ENCODE measurements at regions not wholly inside any gene's neighbourhood (a gene's known extent, or its start where the extent isn't known, plus 50 kb on each side); places are given as distances from the start of the nearest gene placed in this dataset.

DNA sequence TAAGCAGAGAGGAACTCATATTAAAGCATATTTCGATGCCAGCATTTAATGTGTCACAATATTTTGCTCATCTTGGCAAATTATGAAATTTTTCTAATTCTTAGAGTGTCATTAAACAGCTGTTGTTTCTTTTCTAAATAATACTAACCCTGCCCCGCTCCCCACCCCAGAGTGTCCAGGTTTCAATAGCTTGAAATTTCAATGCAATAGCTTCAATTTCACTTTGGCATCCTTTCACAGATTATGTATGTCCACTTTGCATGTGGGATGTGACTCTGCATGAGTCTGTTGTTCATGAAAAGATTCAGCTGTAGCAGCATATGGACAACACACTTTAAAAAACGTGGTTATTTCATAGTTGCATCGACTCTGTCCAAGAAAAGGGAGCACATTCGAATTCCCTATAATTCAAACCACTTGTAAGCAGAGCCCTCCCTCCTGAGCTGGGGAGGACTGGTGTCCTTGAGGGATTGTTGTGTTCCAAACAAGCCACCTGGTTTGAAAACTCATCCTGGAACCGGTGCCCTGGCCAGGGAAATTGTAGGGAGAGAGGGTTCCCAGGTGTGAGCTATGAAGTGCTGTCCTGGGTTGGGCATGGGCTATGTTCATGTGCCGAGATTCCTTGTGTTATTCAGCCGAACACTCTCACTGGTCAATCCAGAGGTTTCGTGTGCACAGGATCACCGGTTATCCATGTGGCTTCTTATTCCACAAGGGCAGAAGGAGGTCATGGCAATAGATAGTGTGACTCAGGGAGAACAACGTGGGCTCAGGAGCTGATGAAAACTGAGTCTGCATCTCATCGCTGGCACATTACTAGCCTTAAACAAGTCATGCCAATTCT is 64.6 kb upstream of the CREB5 start:
- DNase-seq (ENCODE audit: low spot score) (no peak), ATAC-seq (no peak)
- H3K27ac Mint-ChIP-seq: no peak overlapping the region
- no peaks in the 10 kb centered on the region for H3K4me1 Mint-ChIP-seq (ENCODE audit: low read depth in 2 of 2)
- no peaks in the 10 kb centered on the region for H3K36me3 Mint-ChIP-seq
- H3K27me3 Mint-ChIP-seq: peaks cover 11 to 14% of the 10 kb centered on the region in 2 donors
- H3K9me3 Mint-ChIP-seq: no peaks in the 10 kb centered on the region
- no peak overlapping the region for H3K4me3 Mint-ChIP-seq

DNA sequence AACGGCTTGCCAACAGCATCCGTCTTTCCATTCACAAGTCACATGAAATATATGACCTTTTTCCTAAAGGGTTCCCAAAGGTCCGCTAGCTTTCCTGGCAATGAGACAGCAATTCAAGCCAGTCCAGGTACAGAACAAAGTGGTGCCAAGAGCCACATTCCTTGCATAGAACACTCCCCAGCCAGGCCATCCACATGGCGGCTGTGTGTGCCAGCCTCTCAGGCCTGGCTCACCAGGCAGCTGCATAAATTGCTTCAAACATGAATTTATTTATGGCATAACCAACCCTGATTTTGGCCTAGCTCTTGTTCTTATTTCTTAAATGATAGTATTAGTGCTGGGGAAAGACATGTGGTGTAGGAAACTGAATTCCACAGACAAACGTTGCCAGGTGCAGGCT is 63.7 kb upstream of the CREB5 start:
- H3K4me3 Mint-ChIP-seq: no peak overlapping the region
- DNase-seq (ENCODE audit: low spot score) (no peak), ATAC-seq (no peak)
- no peaks in the 10 kb centered on the region for H3K9me3 Mint-ChIP-seq
- H3K36me3 Mint-ChIP-seq: no peaks in the 10 kb centered on the region
- H3K27me3 Mint-ChIP-seq: peaks cover 11 to 14% of the 10 kb centered on the region in 2 donors
- H3K4me1 Mint-ChIP-seq (ENCODE audit: low read depth in 2 of 2): no peaks in the 10 kb centered on the region
- no peak overlapping the region for H3K27ac Mint-ChIP-seq

GRCh38 chr7:28349637-28350036 is 62.7 kb upstream of the CREB5 start:
- H3K36me3 Mint-ChIP-seq: no peaks in the 10 kb centered on the region
- ATAC-seq (no peak), DNase-seq (ENCODE audit: low spot score) (no peak)
- no peak overlapping the region for H3K4me3 Mint-ChIP-seq
- H3K9me3 Mint-ChIP-seq: no peaks in the 10 kb centered on the region
- peaks cover 6 to 8% of the 10 kb centered on the region in 2 donors for H3K27me3 Mint-ChIP-seq
- no peaks in the 10 kb centered on the region for H3K4me1 Mint-ChIP-seq (ENCODE audit: low read depth in 2 of 2)
- no peak overlapping the region for H3K27ac Mint-ChIP-seq

GRCh38 chr7:28350662-28351061 is 61.7 kb upstream of the CREB5 start:
- Mint-ChIP-seq H3K4me3 (no peak overlapping the region), H3K9me3 (no peaks in the 10 kb centered on the region)
- ATAC-seq: no peak

GRCh38 chr7:28351450-28351849 is 60.9 kb upstream of the CREB5 start:
- peaks cover 4 to 5% of the 10 kb centered on the region in 2 donors for H3K27me3 Mint-ChIP-seq
- no peaks in the 10 kb centered on the region for H3K4me1 Mint-ChIP-seq (ENCODE audit: low read depth in 2 of 2)
- no peak overlapping the region for H3K4me3 Mint-ChIP-seq
- DNase-seq (ENCODE audit: low spot score): no peak
- ATAC-seq: no peak
- no peaks in the 10 kb centered on the region for H3K36me3 Mint-ChIP-seq
- H3K27ac Mint-ChIP-seq: no peak overlapping the region
- no peaks in the 10 kb centered on the region for H3K9me3 Mint-ChIP-seq

More at GRCh38 chr7:28350662-28351061, 61.7 kb upstream of the CREB5 start:
- no peaks in the 10 kb centered on the region for H3K4me1 Mint-ChIP-seq (ENCODE audit: low read depth in 2 of 2)
- H3K36me3 Mint-ChIP-seq: no peaks in the 10 kb centered on the region
- H3K27me3 Mint-ChIP-seq: peaks cover 5 to 6% of the 10 kb centered on the region in 2 donors
- no peak overlapping the region for H3K27ac Mint-ChIP-seq
- no peak for DNase-seq (ENCODE audit: low spot score)

DNA sequence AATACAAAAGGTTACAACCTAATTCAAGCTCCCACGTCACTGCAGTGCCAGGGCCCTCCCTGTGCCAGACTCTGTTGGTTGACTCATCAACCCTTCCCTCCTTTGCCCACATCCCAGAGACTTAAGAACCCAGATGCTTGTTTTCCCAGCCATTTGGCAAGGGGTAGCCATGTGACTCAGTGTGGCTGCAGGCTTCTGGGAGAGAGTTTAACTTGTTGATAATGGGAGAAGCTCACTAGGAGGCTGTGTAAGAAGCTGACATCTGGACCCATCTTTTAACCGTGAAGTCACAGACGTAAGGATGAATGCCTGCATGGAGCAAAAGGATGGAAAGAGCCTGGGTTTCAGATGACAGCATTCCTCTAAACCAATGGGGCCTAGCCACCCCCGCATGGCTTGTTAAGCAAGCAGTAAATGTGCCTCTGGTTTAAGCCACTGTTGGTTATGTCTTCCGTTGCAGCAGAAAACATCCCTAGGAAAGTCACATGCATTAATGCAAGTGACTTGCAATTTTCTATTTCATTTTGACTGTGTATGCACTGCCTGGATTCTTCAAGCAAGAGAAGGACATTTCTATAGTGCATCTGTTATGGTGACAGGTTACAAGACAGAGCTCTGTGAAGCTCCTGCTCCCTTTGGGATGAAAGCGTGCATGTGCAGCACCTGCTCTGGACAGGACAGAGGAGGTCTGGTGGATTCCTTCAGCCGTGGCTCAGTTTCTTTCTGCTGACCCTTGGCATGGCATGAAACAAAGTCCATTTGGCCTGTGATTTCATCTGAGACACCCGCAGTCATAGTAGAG is 57.5 kb upstream of the CREB5 start:
- DNase-seq (ENCODE audit: low spot score): no peak
- H3K9me3 Mint-ChIP-seq: no peaks in the 10 kb centered on the region
- H3K27ac Mint-ChIP-seq: no peak overlapping the region
- H3K27me3 Mint-ChIP-seq: peaks cover 0 to 9% of the 10 kb centered on the region in 2 donors
- H3K4me1 Mint-ChIP-seq (ENCODE audit: low read depth in 2 of 2): no peaks in the 10 kb centered on the region
- no peak overlapping the region for H3K4me3 Mint-ChIP-seq
- no peaks in the 10 kb centered on the region for H3K36me3 Mint-ChIP-seq
- ATAC-seq: no peak

DNA sequence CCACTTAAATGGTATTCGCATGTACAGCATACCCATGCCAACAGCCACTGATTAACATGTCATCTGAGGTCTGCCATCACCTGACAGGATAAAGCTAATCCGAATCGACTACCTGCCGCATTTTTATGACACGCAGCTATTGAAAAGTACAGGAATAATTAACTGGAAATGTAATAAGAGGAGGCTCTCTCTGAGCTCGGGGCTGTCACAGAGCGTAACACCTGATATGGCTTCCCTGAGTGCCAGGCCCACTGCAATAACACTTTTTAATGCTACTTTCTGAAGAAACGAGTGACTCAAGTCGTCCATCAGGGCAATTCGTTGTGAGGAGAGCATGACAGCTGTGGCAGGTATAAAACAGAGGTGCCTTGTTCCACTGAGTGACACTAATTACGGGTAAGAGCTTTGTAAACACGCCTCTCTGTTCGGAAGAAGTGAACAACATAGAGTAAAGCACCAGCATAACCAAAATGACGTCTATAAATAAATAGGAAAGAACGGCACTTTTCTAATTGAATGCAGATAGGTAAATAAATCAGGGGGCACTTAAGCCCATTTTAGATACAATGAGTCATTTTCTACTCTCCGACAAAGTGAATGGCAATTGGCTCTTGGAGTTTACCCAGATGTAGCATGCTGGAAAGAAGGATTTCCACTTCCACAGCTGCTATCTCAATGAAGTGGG is 56.5 kb upstream of the CREB5 start:
- Mint-ChIP-seq H3K4me1 (ENCODE audit: low read depth in 2 of 2) (no peaks in the 10 kb centered on the region), H3K4me3 (no peak overlapping the region), H3K9me3 (no peaks in the 10 kb centered on the region), H3K27ac (no peak overlapping the region), H3K36me3 (no peaks in the 10 kb centered on the region), H3K27me3 (peaks cover 0 to 4% of the 10 kb centered on the region in 2 donors)
- ATAC-seq (no peak), DNase-seq (ENCODE audit: low spot score) (no peak)

DNA sequence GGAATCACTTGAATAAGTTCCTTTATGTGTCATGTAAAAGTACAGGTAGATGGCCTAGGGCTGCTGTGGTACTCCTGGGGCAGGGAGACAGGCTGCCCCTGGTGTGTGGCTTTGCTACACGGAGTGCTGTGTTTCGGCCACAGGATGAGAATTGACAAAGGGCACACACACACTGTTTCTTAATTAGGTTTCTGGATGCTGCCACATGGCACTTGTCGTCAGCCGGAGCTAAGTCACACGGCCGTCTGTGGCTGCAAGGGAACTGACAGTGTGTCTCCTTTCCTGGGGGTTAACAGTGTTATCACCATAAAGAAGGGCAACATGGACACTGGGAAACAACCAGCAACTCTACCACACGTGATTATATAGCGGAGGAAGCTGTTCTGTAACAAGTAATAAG is 55.7 kb upstream of the CREB5 start:
- Mint-ChIP-seq H3K4me3 (no peak overlapping the region), H3K36me3 (no peaks in the 10 kb centered on the region), H3K27ac (no peak overlapping the region), H3K9me3 (no peaks in the 10 kb centered on the region), H3K4me1 (ENCODE audit: low read depth in 2 of 2) (no peaks in the 10 kb centered on the region), H3K27me3 (peaks cover 0 to 4% of the 10 kb centered on the region in 2 donors)
- ATAC-seq (no peak), DNase-seq (ENCODE audit: low spot score) (no peak)

GRCh38 chr7:28358423-28358868 is 53.9 kb upstream of the CREB5 start:
- no peaks in the 10 kb centered on the region for H3K9me3 Mint-ChIP-seq
- ATAC-seq (no peak), DNase-seq (ENCODE audit: low spot score) (no peak)
- no peak overlapping the region for H3K4me3 Mint-ChIP-seq
- H3K27ac Mint-ChIP-seq: no peak overlapping the region
- peaks cover 0 to 4% of the 10 kb centered on the region in 2 donors for H3K27me3 Mint-ChIP-seq
- H3K36me3 Mint-ChIP-seq: no peaks in the 10 kb centered on the region
- H3K4me1 Mint-ChIP-seq (ENCODE audit: low read depth in 2 of 2): no peaks in the 10 kb centered on the region

- Mint-ChIP-seq H3K36me3 (peaks cover 14% of the 10 kb centered on the region), H3K27me3 (peaks cover 13 to 15% of the 10 kb centered on the region in 2 donors), H3K4me1 (ENCODE audit: low read depth in 2 of 2) (no peaks in the 10 kb centered on the region), H3K9me3 (peaks cover 3% of the 10 kb centered on the region), H3K4me3 (no peak overlapping the region), H3K27ac (no peak overlapping the region)
- DNase-seq (ENCODE audit: low spot score): no peak
- ATAC-seq: no peak
Measured at GRCh38 chr7:28360739-28361138, 51.6 kb upstream of the CREB5 start.

DNA sequence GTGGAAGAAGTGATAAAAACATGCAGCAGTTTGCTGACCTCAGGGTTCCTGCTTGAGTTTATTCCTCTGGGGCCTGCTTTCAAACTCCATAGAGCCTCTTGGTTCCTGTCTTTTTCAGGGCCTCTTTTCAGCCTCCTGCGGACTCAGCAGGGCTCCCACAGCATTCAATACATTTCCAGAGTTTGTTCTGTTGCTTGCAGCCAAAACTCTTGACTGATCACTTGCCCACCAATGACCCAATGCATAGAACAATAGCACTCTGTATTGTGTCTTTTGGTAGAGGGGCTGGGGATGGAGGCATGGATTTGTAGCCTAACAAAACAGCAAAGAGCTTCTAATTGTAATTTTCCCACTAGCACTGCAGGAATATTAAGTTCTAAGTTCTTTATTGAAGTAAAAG is 50.8 kb upstream of the CREB5 start:
- peaks cover 15% of the 10 kb centered on the region in 2 donors for H3K27me3 Mint-ChIP-seq
- DNase-seq (ENCODE audit: low spot score): no peak
- no peak overlapping the region for H3K4me3 Mint-ChIP-seq

DNA sequence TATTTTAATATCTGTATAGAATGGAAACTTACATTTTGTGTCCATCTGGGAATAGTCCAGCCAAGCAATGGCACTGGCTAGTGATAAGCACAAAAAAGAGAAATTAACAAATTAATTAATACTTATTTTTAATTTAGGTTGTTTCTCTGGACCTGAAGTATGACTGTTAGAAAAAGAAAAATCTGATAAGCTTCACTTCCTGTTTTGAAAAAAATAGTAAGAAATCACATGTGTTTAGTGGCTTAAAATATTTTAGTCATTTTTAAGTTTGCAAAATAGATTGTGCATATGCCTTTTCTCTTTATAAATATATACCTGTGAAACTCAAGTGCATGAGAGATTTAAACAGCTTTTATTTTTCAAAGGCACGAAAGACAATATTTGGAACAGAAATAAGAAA is 50.1 kb upstream of the CREB5 start:
- peaks cover 3% of the 10 kb centered on the region for H3K9me3 Mint-ChIP-seq
- H3K4me1 Mint-ChIP-seq (ENCODE audit: low read depth in 2 of 2): no peaks in the 10 kb centered on the region
- no peak overlapping the region for H3K27ac Mint-ChIP-seq
- DNase-seq (ENCODE audit: low spot score) (no peak), ATAC-seq (no peak)
- H3K27me3 Mint-ChIP-seq: peaks cover 18 to 20% of the 10 kb centered on the region in 2 donors
- H3K36me3 Mint-ChIP-seq: peaks cover 14% of the 10 kb centered on the region
- no peak overlapping the region for H3K4me3 Mint-ChIP-seq

More for the DNA sequence above, 50.8 kb upstream of the CREB5 start:
- Mint-ChIP-seq H3K36me3 (peaks cover 14% of the 10 kb centered on the region), H3K27ac (no peak overlapping the region), H3K4me1 (ENCODE audit: low read depth in 2 of 2) (no peaks in the 10 kb centered on the region), H3K9me3 (peaks cover 3% of the 10 kb centered on the region)
- ATAC-seq: no peak
